ENCODE measurements at regions not wholly inside any gene's neighbourhood (a gene's known extent, or its start where the extent isn't known, plus 50 kb on each side); places are given as distances from the start of the nearest gene placed in this dataset.

DNA sequence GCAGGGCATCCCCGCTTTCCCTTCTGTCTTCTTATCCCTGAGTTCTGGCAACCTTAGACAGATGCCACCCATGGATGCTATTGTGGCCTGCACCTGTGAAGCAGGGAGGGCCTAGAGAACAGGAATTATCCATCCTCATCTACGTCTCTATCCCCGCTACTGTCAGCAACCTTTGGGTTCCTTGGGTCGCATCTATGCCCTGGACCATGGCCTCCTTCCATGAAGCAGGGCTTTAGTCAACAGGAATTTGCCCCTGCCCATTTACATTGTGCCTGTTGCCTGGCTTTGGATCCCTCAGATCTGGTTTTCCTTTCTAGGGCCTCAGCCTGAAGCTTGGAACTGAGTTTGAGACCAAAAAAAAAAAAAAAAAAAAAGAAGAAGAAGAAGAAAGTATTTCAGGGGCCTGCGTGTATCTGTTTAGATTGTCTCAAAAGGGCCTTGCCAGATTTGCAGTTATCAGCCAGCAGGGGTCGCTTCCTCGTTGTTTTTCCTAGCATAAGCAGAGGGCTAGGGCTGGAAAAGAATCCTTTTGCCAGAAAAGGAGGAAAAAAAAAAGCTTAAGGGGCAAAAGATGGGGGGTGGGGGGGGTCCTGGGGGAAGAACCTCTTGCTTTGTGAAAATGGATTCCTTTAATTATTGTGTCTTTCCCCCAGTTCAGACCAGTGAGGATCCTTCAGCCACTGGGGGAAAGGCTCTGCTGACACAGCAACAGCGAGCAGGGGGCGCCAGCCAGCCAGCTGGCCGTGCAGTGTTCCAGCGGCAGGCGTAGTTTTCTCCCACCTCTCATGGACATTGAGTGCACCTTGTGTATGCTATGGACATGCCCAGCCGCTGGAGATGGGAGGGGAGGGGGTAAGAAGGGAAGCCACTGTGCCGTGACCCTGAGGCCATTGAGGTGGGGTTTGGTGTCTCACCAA, 65.7 kb upstream of the ALDH1L1 start:
- peaks cover 6% of the 10 kb centered on the region for H3K27me3 Mint-ChIP-seq
- Histone ChIP-seq H3K4me3 (ENCODE audit: low read depth, low read length) (no peak overlapping the region), H3K27me3 (ENCODE audit: control insufficient read depth, insufficient read depth, low read length) (peaks cover 5% of the 10 kb centered on the region), H3K4me1 (ENCODE audit: control insufficient read depth, insufficient read depth, low read length, poor library complexity, severe bottlenecking) (no peaks in the 10 kb centered on the region), H3K27ac (ENCODE audit: insufficient read depth, low read length, poor library complexity, severe bottlenecking) (no peak overlapping the region), H3K36me3 (ENCODE audit: control insufficient read depth, insufficient read depth, low read length) (no peaks in the 10 kb centered on the region), H3K9me3 (ENCODE audit: control insufficient read depth in 2 of 2, low read length in 2 of 2) (no peaks in the 10 kb centered on the region)
- peaks cover 0 to 19% (median 3%) of the 10 kb centered on the region in 7 donors for H3K9me3 Mint-ChIP-seq
- no peaks in the 10 kb centered on the region for H3K36me3 Mint-ChIP-seq
- H3K4me1 Mint-ChIP-seq, result no peaks in the 10 kb centered on the region
- ATAC-seq (ENCODE audit: low read depth in 2 of 2) (no peak), DNase-seq (no peak)
- no peak overlapping the region for H3K4me3 Mint-ChIP-seq
- no peak overlapping the region for H3K27ac Mint-ChIP-seq
